GM23338 (cell line): ENCODE measurements at regions not wholly inside any gene's neighbourhood (a gene's known extent, or its start where the extent isn't known, plus 50 kb on each side); places are given as distances from the start of the nearest gene placed in this dataset.

ENCODE experiments used
- ATAC-seq: fragments of 200-7000 bp; cut with Tn5 transposase; 3 replicates; pipeline ENCODE4 v1.9.1; 2020
- DNase-seq: peaks from one replicate; pipeline ENCODE4 v3.0.0-alpha.2; 2015; ENCODE audit warnings: low spot score
- H2AFZ ChIP-seq: fragments of 200-600 bp; sonication (generic); 2 replicates; pipeline ENCODE4 v1.8.0; 2016; ENCODE audit warnings: antibody characterized with exemption, mild to moderate bottlenecking, moderate library complexity
- H3F3A ChIP-seq: fragments of 200-600 bp; sonication (generic); replicated peaks from 2 replicates; pipeline ENCODE4 v1.8.0; 2017; ENCODE audit warnings: antibody characterized with exemption, mixed run types, low read depth
- H3K27ac ChIP-seq: fragments of 200-600 bp; sonication (generic); 2 replicates; pipeline ENCODE4 v1.6.1; 2016; ENCODE audit warnings: low read depth
- H3K27me3 ChIP-seq: fragments of 200-600 bp; sonication (generic); 2 replicates; pipeline ENCODE4 v1.8.0; 2016; ENCODE audit warnings: mild to moderate bottlenecking, mixed run types, moderate library complexity; ENCODE audit not compliant: insufficient read depth
- H3K36me3 ChIP-seq: fragments of 200-600 bp; sonication (generic); 2 replicates; pipeline ENCODE4 v1.8.0; 2016; ENCODE audit warnings: mild to moderate bottlenecking; ENCODE audit not compliant: insufficient read depth
- H3K4me1 ChIP-seq: fragments of 200-600 bp; sonication (generic); 2 replicates; pipeline ENCODE4 v1.8.0; 2016; ENCODE audit warnings: mild to moderate bottlenecking, moderate library complexity; ENCODE audit not compliant: insufficient read depth
- H3K4me2 ChIP-seq: fragments of 200-600 bp; sonication (generic); 2 replicates; pipeline ENCODE4 v1.7.1; 2017; ENCODE audit warnings: mixed run types
- H3K4me3 ChIP-seq: fragments of 200-600 bp; sonication (generic); 2 replicates; pipeline ENCODE4 v1.6.1; 2016; ENCODE audit warnings: mixed run types
- H3K79me2 ChIP-seq: fragments of 200-600 bp; sonication (generic); replicated peaks from 2 replicates; pipeline ENCODE4 v1.8.0; 2017; ENCODE audit warnings: mild to moderate bottlenecking; ENCODE audit not compliant: insufficient read depth
- H3K9me2 ChIP-seq: fragments of 200-600 bp; sonication (generic); 2 replicates; pipeline ENCODE4 v1.8.0; 2017; ENCODE audit not compliant: insufficient read depth
- H4K20me1 ChIP-seq: fragments of 200-600 bp; sonication (generic); replicated peaks from 2 replicates; pipeline ENCODE4 v1.8.0; 2017; ENCODE audit warnings: mild to moderate bottlenecking; ENCODE audit not compliant: insufficient read depth
- H3K27ac Mint-ChIP-seq: 2 replicates; pipeline ENCODE4 v1.8.0; 2020; ENCODE audit warnings: inconsistent platforms, mild to moderate bottlenecking, moderate library complexity, mixed read lengths
- H3K27me3 Mint-ChIP-seq: 3 replicates; pipeline ENCODE4 v1.8.0; 2022; ENCODE audit warnings: low read depth, mild to moderate bottlenecking, moderate library complexity, mixed read lengths, inconsistent platforms; ENCODE audit not compliant: insufficient read depth, poor library complexity
- H3K36me3 Mint-ChIP-seq: 3 replicates; pipeline ENCODE4 v1.8.0; 2021; ENCODE audit warnings: low read depth, mild to moderate bottlenecking, inconsistent platforms, moderate library complexity, mixed read lengths
- H3K4me1 Mint-ChIP-seq: 3 replicates; pipeline ENCODE4 v1.8.0; 2020; ENCODE audit warnings: mild to moderate bottlenecking, inconsistent platforms, mixed read lengths
- H3K4me3 Mint-ChIP-seq: 3 replicates; pipeline ENCODE4 v1.8.0; 2021; ENCODE audit warnings: moderate library complexity, mild to moderate bottlenecking, inconsistent platforms, mixed read lengths
- H3K9me3 Mint-ChIP-seq: 3 replicates; pipeline ENCODE4 v1.8.0; 2020; ENCODE audit warnings: moderate library complexity, mild to moderate bottlenecking, inconsistent platforms, mixed read lengths
- CREB1 ChIP-seq: fragments of 250-450 bp; sonication (Bioruptor Pico); IDR thresholded peaks from 2 replicates; pipeline ENCODE4 v1.5.0; 2020; ENCODE audit warnings: low read depth, mild to moderate bottlenecking, moderate library complexity
- EZH2phosphoT487 ChIP-seq: fragments of 200-600 bp; sonication (generic); IDR thresholded peaks from one replicate; pipeline ENCODE4 v1.8.1; 2018; ENCODE audit warnings: antibody characterized with exemption; ENCODE audit not compliant: unreplicated experiment
- JUNB ChIP-seq: IDR thresholded peaks from one replicate; pipeline ENCODE4 v1.6.1; 2016; ENCODE audit warnings: antibody characterized with exemption; ENCODE audit not compliant: unreplicated experiment
- NANOG ChIP-seq: IDR thresholded peaks from 2 replicates; pipeline ENCODE4 v1.6.1; 2016; ENCODE audit warnings: antibody characterized with exemption, borderline replicate concordance
- POLR2AphosphoS5 ChIP-seq: IDR thresholded peaks from 2 replicates; pipeline ENCODE4 v1.6.1; 2016; ENCODE audit warnings: antibody characterized with exemption, low read depth
- STAT1 ChIP-seq: IDR thresholded peaks from one replicate; pipeline ENCODE4 v1.6.1; 2016; ENCODE audit warnings: antibody characterized with exemption; ENCODE audit not compliant: unreplicated experiment
- ZNF114 ChIP-seq: fragments of 250-450 bp; sonication (Bioruptor Pico); IDR thresholded peaks from 2 replicates; pipeline ENCODE4 v1.5.0; 2020; ENCODE audit warnings: mild to moderate bottlenecking, moderate library complexity
- ZNF331 ChIP-seq: fragments of 250-450 bp; sonication (Bioruptor Pico); IDR thresholded peaks from 2 replicates; pipeline ENCODE4 v1.5.0; 2020; ENCODE audit warnings: low read depth, mild to moderate bottlenecking, moderate library complexity
- TF ChIP-seq, protein P1 (sequence below): fragments of 250-450 bp; sonication (Bioruptor Pico); IDR thresholded peaks from 2 replicates; pipeline ENCODE4 v1.5.0; 2020; ENCODE audit warnings: mild to moderate bottlenecking, moderate library complexity
- TF ChIP-seq, protein P2 (sequence below): IDR thresholded peaks from one replicate; pipeline ENCODE4 v1.6.1; 2018; ENCODE audit warnings: antibody characterized with exemption; ENCODE audit not compliant: unreplicated experiment
- TF ChIP-seq, protein P3 (sequence below): IDR thresholded peaks from 2 replicates; pipeline ENCODE4 v1.6.1; 2016; ENCODE audit warnings: antibody characterized with exemption

DNA sequence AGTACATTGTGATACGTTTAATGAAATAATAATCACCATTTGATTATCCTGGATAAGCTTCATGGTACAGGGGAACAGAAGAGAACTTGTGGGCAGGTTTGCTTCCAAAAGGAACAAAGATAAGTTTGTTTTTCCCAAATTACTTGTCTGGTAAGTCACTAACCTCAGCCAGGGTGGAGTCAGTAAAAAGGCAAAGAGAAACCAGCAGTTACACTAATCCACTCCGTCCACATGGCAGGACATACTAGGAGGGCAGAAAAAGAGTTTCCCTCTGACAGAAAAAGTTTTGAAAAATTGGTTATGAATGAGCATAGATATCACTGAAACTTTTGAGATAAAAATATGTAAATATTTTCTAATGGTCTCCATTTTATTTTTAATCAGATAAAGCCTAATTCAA is 285.9 kb downstream of the IL15 start (continued):
- TF ChIP-seq, protein P1, sequence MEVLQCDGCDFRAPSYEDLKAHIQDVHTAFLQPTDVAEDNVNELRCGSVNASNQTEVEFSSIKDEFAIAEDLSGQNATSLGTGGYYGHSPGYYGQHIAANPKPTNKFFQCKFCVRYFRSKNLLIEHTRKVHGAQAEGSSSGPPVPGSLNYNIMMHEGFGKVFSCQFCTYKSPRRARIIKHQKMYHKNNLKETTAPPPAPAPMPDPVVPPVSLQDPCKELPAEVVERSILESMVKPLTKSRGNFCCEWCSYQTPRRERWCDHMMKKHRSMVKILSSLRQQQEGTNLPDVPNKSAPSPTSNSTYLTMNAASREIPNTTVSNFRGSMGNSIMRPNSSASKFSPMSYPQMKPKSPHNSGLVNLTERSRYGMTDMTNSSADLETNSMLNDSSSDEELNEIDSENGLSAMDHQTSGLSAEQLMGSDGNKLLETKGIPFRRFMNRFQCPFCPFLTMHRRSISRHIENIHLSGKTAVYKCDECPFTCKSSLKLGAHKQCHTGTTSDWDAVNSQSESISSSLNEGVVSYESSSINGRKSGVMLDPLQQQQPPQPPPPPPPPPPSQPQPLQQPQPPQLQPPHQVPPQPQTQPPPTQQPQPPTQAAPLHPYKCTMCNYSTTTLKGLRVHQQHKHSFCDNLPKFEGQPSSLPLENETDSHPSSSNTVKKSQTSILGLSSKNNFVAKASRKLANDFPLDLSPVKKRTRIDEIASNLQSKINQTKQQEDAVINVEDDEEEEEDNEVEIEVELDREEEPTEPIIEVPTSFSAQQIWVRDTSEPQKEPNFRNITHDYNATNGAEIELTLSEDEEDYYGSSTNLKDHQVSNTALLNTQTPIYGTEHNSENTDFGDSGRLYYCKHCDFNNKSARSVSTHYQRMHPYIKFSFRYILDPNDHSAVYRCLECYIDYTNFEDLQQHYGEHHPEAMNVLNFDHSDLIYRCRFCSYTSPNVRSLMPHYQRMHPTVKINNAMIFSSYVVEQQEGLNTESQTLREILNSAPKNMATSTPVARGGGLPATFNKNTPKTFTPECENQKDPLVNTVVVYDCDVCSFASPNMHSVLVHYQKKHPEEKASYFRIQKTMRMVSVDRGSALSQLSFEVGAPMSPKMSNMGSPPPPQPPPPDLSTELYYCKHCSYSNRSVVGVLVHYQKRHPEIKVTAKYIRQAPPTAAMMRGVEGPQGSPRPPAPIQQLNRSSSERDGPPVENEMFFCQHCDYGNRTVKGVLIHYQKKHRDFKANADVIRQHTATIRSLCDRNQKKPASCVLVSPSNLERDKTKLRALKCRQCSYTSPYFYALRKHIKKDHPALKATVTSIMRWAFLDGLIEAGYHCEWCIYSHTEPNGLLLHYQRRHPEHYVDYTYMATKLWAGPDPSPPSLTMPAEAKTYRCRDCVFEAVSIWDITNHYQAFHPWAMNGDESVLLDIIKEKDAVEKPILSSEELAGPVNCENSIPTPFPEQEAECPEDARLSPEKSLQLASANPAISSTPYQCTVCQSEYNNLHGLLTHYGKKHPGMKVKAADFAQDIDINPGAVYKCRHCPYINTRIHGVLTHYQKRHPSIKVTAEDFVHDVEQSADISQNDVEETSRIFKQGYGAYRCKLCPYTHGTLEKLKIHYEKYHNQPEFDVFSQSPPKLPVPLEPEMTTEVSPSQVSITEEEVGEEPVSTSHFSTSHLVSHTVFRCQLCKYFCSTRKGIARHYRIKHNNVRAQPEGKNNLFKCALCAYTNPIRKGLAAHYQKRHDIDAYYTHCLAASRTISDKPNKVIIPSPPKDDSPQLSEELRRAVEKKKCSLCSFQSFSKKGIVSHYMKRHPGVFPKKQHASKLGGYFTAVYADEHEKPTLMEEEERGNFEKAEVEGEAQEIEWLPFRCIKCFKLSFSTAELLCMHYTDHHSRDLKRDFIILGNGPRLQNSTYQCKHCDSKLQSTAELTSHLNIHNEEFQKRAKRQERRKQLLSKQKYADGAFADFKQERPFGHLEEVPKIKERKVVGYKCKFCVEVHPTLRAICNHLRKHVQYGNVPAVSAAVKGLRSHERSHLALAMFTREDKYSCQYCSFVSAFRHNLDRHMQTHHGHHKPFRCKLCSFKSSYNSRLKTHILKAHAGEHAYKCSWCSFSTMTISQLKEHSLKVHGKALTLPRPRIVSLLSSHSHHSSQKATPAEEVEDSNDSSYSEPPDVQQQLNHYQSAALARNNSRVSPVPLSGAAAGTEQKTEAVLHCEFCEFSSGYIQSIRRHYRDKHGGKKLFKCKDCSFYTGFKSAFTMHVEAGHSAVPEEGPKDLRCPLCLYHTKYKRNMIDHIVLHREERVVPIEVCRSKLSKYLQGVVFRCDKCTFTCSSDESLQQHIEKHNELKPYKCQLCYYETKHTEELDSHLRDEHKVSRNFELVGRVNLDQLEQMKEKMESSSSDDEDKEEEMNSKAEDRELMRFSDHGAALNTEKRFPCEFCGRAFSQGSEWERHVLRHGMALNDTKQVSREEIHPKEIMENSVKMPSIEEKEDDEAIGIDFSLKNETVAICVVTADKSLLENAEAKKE (CRISPR knock-in tag) = no peak

DNA sequence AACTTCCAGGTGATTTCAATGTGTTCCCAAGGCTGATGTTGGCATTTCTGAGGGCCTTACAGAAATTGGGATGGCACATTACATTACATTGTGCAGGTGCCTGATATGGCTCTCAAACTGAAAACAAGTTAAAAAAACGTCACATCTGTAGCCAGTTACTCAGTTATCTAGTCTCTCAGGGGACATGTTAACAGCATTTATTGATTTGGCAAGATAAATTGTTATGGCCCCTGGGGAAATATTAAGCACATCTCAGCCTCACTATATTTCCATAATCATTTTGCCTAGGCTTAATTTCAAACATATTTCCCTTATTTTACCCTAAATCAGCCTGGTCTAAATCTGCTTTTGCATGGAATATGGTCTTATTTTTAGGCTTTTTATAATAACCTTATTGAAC is 290.0 kb downstream of the IL15 start:
- H3K9me3 Mint-ChIP-seq = no peaks in the 10 kb centered on the region
- Histone ChIP-seq H3K79me2 (no peaks in the 10 kb centered on the region), H3F3A (no peaks in the 10 kb centered on the region), H3K9me2 (no peaks in the 10 kb centered on the region; the same call in 1 of the 2 replicates), H3K36me3 (no peaks in the 10 kb centered on the region), H3K4me3 (no peak overlapping the region), H3K27me3 (no peaks in the 10 kb centered on the region), H2AFZ (no peak overlapping the region), H3K4me2 (no peak overlapping the region), H3K27ac (no peak overlapping the region), H4K20me1 (no peaks in the 10 kb centered on the region), H3K4me1 (no peaks in the 10 kb centered on the region)
- no peaks in the 10 kb centered on the region for H3K4me1 Mint-ChIP-seq
- H3K36me3 Mint-ChIP-seq = no peaks in the 10 kb centered on the region
- no peak overlapping the region for H3K27ac Mint-ChIP-seq
- DNase-seq (no peak), ATAC-seq (no peak)
- H3K4me3 Mint-ChIP-seq = no peak overlapping the region
- H3K27me3 Mint-ChIP-seq = no peaks in the 10 kb centered on the region
- TF ChIP-seq ZNF114 (CRISPR knock-in tag) = no peak
- no peak for TF ChIP-seq JUNB
- TF ChIP-seq STAT1 = no peak
- TF ChIP-seq, protein P2, sequence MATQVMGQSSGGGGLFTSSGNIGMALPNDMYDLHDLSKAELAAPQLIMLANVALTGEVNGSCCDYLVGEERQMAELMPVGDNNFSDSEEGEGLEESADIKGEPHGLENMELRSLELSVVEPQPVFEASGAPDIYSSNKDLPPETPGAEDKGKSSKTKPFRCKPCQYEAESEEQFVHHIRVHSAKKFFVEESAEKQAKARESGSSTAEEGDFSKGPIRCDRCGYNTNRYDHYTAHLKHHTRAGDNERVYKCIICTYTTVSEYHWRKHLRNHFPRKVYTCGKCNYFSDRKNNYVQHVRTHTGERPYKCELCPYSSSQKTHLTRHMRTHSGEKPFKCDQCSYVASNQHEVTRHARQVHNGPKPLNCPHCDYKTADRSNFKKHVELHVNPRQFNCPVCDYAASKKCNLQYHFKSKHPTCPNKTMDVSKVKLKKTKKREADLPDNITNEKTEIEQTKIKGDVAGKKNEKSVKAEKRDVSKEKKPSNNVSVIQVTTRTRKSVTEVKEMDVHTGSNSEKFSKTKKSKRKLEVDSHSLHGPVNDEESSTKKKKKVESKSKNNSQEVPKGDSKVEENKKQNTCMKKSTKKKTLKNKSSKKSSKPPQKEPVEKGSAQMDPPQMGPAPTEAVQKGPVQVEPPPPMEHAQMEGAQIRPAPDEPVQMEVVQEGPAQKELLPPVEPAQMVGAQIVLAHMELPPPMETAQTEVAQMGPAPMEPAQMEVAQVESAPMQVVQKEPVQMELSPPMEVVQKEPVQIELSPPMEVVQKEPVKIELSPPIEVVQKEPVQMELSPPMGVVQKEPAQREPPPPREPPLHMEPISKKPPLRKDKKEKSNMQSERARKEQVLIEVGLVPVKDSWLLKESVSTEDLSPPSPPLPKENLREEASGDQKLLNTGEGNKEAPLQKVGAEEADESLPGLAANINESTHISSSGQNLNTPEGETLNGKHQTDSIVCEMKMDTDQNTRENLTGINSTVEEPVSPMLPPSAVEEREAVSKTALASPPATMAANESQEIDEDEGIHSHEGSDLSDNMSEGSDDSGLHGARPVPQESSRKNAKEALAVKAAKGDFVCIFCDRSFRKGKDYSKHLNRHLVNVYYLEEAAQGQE = no peak
- no peak for TF ChIP-seq ZNF331 (CRISPR knock-in tag)
- no peak for TF ChIP-seq POLR2AphosphoS5
- no peak for TF ChIP-seq CREB1
- TF ChIP-seq, protein P3, sequence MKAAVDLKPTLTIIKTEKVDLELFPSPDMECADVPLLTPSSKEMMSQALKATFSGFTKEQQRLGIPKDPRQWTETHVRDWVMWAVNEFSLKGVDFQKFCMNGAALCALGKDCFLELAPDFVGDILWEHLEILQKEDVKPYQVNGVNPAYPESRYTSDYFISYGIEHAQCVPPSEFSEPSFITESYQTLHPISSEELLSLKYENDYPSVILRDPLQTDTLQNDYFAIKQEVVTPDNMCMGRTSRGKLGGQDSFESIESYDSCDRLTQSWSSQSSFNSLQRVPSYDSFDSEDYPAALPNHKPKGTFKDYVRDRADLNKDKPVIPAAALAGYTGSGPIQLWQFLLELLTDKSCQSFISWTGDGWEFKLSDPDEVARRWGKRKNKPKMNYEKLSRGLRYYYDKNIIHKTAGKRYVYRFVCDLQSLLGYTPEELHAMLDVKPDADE = no peak
- no peak for TF ChIP-seq NANOG
- TF ChIP-seq EZH2phosphoT487 = no peak
